Activated naive CD4-positive, alpha-beta T cell (primary cell): ENCODE measurements at regions not wholly inside any gene's neighbourhood (a gene's known extent, or its start where the extent isn't known, plus 50 kb on each side); places are given as distances from the start of the nearest gene placed in this dataset.

Experiments
- DNase-seq, 4 experiments: peaks; one replicate each; lab custom pipeline; 2025; lab: John Stamatoyannopoulos, UW

GRCh38 chr17:77394540-77395295 lies 253.9 kb downstream of the SEC14L1 start:
- DNase-seq, result no peak

- DNase-seq, result no peak
These were observed 254.8 kb downstream of the SEC14L1 start for GRCh38 chr17:77395501-77396048.

- no peak for DNase-seq
These were observed 255.8 kb downstream of the SEC14L1 start for GRCh38 chr17:77396610-77397009.

GRCh38 chr17:77398274-77398673 lies 257.5 kb downstream of the SEC14L1 start:
- DNase-seq, result no peak

DNA sequence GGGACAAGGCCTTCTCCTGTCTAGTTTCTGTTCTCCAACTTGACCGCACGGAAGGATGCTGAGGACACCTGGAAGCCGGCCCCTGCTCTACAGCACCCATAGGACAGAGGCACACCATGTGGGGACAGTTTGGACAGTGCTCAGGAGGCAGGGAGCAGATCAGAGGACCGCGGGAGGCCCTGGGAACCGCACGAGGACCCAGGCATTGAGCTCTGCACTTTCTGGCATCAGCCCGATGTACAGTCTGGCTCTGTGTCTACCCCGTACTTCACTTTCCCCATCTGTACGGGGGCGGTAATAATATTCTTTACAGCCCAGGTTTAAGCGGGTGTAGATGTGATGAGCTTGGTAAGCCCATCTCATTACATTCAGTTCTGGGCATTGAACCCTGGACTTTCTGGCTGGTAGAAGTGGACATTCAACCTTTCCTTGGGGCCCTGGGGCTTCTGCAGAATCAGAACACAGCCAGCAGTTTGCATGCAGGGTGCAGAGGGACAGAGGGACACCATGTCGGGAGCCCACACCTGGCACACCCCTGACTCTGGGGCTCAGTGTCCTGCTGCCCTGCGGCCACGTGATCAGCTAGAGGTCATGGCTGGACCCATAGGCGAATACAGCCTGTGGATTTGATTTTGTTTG lies 258.7 kb downstream of the SEC14L1 start:
- no peak for DNase-seq

GRCh38 chr17:77400445-77400870 lies 259.7 kb downstream of the SEC14L1 start:
- peak; percentile 50 to 70 (median 62) for DNase-seq

DNA sequence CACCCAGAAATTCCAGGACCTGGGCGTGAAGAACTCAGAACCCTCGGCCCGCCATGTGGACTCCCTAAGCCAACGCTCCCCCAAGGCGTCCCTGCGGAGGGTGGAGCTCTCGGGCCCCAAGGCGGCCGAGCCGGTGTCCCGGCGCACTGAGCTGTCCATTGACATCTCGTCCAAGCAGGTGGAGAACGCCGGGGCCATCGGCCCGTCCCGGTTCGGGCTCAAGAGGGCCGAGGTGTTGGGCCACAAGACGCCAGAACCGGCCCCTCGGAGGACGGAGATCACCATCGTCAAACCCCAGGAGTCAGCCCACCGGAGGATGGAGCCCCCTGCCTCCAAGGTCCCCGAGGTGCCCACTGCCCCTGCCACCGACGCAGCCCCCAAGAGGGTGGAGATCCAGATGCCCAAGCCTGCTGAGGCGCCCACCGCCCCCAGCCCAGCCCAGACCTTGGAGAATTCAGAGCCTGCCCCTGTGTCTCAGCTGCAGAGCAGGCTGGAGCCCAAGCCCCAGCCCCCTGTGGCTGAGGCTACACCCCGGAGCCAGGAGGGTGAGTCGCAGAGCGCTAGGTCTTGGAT lies 261.5 kb downstream of the SEC14L1 start:
- no peak for DNase-seq

DNA sequence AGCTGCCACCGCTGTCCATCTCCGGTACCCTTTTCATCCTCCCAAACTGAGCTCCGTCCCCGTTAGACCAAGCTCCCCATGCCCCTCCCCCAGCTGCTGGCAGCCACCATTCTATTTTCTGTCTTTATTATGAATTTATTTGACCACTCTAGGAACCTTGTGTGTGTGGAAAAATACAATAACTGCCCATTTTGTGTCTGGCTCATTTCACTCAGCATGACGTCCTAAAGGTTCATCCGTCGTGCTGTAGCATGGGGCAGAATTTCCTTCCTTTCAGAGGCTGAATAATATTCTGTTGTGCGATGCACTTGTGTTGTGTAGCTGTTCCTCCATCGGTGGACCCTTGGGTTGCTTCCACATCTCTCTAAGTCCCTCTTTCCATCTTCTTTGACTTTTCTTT lies 263.1 kb downstream of the SEC14L1 start:
- no peak for DNase-seq

- DNase-seq, result peak; percentile 47 to 74 (median 58)
These were observed 264.2 kb downstream of the SEC14L1 start for GRCh38 chr17:77404812-77405581.

DNA sequence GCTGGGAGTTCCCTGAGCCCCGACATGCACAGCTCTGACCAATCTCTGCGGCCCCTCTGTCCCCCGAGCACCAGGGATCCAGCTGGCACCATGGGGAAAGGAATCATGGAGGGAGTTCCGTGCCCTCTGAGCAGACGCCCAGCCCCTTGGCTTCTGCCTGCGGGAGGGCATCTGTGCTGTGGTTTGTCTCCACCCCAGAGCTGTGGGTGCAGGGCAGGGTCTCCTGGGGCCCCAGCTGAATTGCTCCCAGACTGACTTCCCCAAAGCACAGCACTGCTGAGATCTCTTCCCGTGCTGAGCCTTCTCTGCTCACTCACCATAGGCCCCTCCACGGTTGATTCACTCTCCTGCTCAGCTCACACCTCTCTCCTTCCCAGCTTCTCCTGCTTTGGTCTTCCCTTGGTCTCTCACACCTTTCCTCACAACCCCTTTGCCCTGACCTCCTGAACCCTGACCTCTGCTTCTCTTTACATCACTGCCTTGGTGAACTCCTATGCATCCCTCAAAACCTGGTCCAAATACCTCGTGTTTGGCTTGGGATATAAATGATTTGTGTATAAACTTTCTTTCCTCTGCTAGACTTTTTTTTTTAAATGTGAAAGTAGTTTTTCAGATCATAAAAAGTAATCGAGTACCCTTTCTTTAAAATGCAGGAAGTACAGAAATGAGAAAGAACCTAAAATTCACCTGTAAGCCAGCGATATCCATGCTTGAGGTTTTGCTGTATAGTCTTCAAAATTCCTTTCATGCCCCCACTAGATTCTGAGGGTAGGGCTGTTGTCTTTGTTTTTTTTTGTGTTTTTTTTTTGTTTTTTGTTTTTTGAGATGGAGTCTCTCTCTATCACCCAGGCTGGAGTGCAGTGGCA lies 265.3 kb downstream of the SEC14L1 start:
- no peak for DNase-seq

- no peak for DNase-seq
These were observed 266.8 kb downstream of the SEC14L1 start for GRCh38 chr17:77407321-77408277.

- no peak for DNase-seq
These were observed 267.5 kb downstream of the SEC14L1 start for GRCh38 chr17:77408284-77408683.

- no peak for DNase-seq
These were observed 268.8 kb downstream of the SEC14L1 start for GRCh38 chr17:77409282-77410161.

DNA sequence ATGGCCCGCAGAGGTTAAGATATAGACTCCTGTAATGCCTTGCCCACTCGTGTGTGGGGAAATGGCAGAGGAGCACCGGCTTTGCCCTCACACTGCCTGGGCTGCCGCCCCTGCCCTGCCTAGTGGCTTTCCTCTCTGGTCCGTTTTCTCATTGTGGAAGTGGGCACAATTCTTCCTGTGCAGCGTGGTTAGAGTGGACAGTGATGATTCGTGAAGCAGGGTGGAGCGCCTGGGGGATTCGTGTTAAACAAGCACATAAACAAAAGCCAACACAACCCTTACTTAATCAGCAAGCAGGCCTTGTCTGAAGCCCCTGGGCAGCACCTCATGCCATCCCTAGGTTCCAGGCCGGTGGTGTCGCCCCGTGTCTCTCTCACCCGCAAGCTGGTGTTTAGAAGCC lies 269.7 kb downstream of the SEC14L1 start:
- DNase-seq, result no peak

GRCh38 chr17:77414811-77415400 lies 274.1 kb downstream of the SEC14L1 start:
- no peak for DNase-seq

- DNase-seq, result no peak
These were observed 275.4 kb downstream of the SEC14L1 start for GRCh38 chr17:77416105-77416713.

DNA sequence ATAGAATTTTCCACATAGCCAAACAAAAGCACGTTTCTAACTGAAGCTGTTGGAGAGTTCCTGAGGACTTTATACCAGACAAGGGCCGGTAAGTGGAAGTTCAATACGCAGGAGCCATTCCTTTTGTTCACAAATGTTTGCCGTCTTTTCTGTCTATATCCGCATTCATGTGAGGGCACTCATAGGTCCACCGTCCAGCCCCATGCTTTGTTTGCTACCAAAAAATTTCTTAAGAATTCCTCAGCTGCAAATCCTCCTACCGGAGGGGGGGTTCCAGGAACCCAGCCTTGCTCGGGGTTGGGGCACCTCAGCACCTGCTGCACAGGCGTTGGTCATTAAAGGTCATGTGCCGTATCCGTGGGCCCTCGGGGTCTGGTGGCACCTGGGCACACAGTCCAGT lies 276.8 kb downstream of the SEC14L1 start:
- DNase-seq, result no peak

- DNase-seq, result no peak
These were observed 277.8 kb downstream of the SEC14L1 start for GRCh38 chr17:77418609-77419008.
